Vagina (tissue), 2 donors: ENCODE measurements at regions not wholly inside any gene's neighbourhood (a gene's known extent, or its start where the extent isn't known, plus 50 kb on each side); places are given as distances from the start of the nearest gene placed in this dataset.

ENCODE experiments used
- CTCF ChIP-seq, 3 experiments: fragments of 450-650 bp in 2 of 3; fragments of 200-600 bp in 1 of 3; sonication (generic) in 1 of 3; IDR thresholded peaks; one replicate each; pipeline ENCODE4 v1.5.1; 2017 to 2019; ENCODE audit warnings: antibody characterized with exemption in 3 of 3, mild to moderate bottlenecking in 2 of 3, moderate library complexity in 2 of 3
- POLR2A ChIP-seq, 2 donors: fragments of 450-650 bp; IDR thresholded peaks; one replicate each; pipeline ENCODE4 v1.6.1; 2017; ENCODE audit warnings: antibody characterized with exemption in 2 of 2, mild to moderate bottlenecking in 2 of 2, moderate library complexity in 2 of 2

GRCh38 chr10:78363190-78363589 is 329.5 kb downstream of the RPS24 start:
- TF ChIP-seq CTCF (IDR thresholded peaks at IDR 0.05) (no peak), POLR2A (IDR thresholded peaks at IDR 0.05) (no peak)
